Colonic mucosa (tissue), 4 donors: ENCODE measurements at regions not wholly inside any gene's neighbourhood (a gene's known extent, or its start where the extent isn't known, plus 50 kb on each side); places are given as distances from the start of the nearest gene placed in this dataset.

Source experiments
- DNase-seq: peaks from one replicate; pipeline ENCODE4 v3.0.0-alpha.2; 2020
- H3K27ac ChIP-seq: fragments of 200-600 bp; one replicate; pipeline ENCODE4 v1.8.0; 2021
- H3K27me3 ChIP-seq: fragments of 200-600 bp; one replicate; pipeline ENCODE4 v1.8.0; 2021
- H3K36me3 ChIP-seq: fragments of 200-600 bp; one replicate; pipeline ENCODE4 v1.8.0; 2021
- H3K4me1 ChIP-seq: fragments of 200-600 bp; one replicate; pipeline ENCODE4 v1.8.0; 2021; ENCODE audit warnings: mild to moderate bottlenecking
- H3K4me3 ChIP-seq: fragments of 200-600 bp; one replicate; pipeline ENCODE4 v1.8.0; 2021
- H3K9ac ChIP-seq, 2 donors: one replicate each; pipeline ENCODE4 v1.7.0; 2013; ENCODE audit warnings: control low read depth in 2 of 2, low read depth in 2 of 2, low read length in 2 of 2
- H3K9me3 ChIP-seq: fragments of 200-600 bp; one replicate; pipeline ENCODE4 v1.8.0; 2021
- CTCF ChIP-seq: fragments of 200-600 bp; IDR thresholded peaks from one replicate; pipeline ENCODE4 v1.8.0; 2022; ENCODE audit warnings: antibody characterized with exemption, mild to moderate bottlenecking
- intact Hi-C: fragments of 100-400 bp; cut with DNase I; formaldehyde crosslinking; loops from one replicate; pipeline ENCODE4 v1.14.1; 2022
- donor health status: healthy.
- donor health status: DM: no; HTN: no; CAD: no.
- donor health status: DM: no; HTN: no; CAD: no.

GRCh38 chr3:16834214-16834613 lies 50.5 kb upstream of the PLCL2 start:
- intact Hi-C loops, result no loop called here
- Histone ChIP-seq H3K36me3 (no peaks in the 10 kb centered on the region), H3K4me1 (no peaks in the 10 kb centered on the region), H3K4me3 (no peak overlapping the region), H3K27me3 (no peaks in the 10 kb centered on the region), H3K9ac (no peak overlapping the region), H3K9me3 (no peaks in the 10 kb centered on the region), H3K27ac (no peak overlapping the region)
- TF ChIP-seq CTCF, result no peak
- DNase-seq, result no peak

GRCh38 chr3:16834753-16835152 lies 50.0 kb upstream of the PLCL2 start:
- intact Hi-C loops, result no loop called here
- H3K27me3 ChIP-seq, result no peaks in the 10 kb centered on the region
- no peak overlapping the region for H3K4me3 ChIP-seq
- no peaks in the 10 kb centered on the region for H3K36me3 ChIP-seq
- DNase-seq, result no peak
- TF ChIP-seq CTCF, result no peak
- H3K4me1 ChIP-seq, result no peaks in the 10 kb centered on the region
- H3K9me3 ChIP-seq, result no peaks in the 10 kb centered on the region
- H3K9ac ChIP-seq, result no peak overlapping the region
- no peak overlapping the region for H3K27ac ChIP-seq
